Neural cell (in vitro differentiated cells): ENCODE measurements at regions not wholly inside any gene's neighbourhood (a gene's known extent, or its start where the extent isn't known, plus 50 kb on each side); places are given as distances from the start of the nearest gene placed in this dataset.

Experiments
- H2AFZ ChIP-seq: fragments of 200-600, 300-800 bp; sonication (generic), shearing (Covaris generic); 2 replicates; pipeline ENCODE4 v1.6.0; 2014; ENCODE audit warnings: low read depth, mild to moderate bottlenecking, antibody characterized with exemption, low read length, moderate library complexity
- H3F3A ChIP-seq: fragments of 200-600 bp; shearing (Covaris generic); 2 replicates; pipeline ENCODE4 v1.6.1; 2016; ENCODE audit warnings: mild to moderate bottlenecking, moderate library complexity, mixed read lengths, antibody characterized with exemption, low read length; ENCODE audit not compliant: insufficient read depth, poor library complexity, severe bottlenecking
- H3K27ac ChIP-seq: fragments of 200-600, 300-800 bp; sonication (generic), shearing (Covaris generic); 2 replicates; pipeline ENCODE4 v1.5.1; 2014; ENCODE audit warnings: mild to moderate bottlenecking, low read length, moderate library complexity
- H3K27me3 ChIP-seq: fragments of 300-800, 200-600 bp; sonication (generic), shearing (Covaris generic); 2 replicates; pipeline ENCODE4 v1.6.0; 2014; ENCODE audit warnings: mild to moderate bottlenecking, low read depth, low read length, moderate library complexity; ENCODE audit not compliant: insufficient read depth
- H3K36me3 ChIP-seq: fragments of 300-800, 200-600 bp; sonication (generic), shearing (Covaris generic); 2 replicates; pipeline ENCODE4 v1.5.1; 2014; ENCODE audit warnings: mild to moderate bottlenecking, antibody characterized with exemption, low read length, moderate library complexity; ENCODE audit not compliant: insufficient read depth
- H3K4me2 ChIP-seq: fragments of 300-800, 200-600 bp; sonication (generic), shearing (Covaris generic); 2 replicates; pipeline ENCODE4 v1.6.0; 2014; ENCODE audit warnings: mild to moderate bottlenecking, low read length
- H3K4me3 ChIP-seq: fragments of 300-800, 200-600 bp; sonication (generic), shearing (Covaris generic); 2 replicates; pipeline ENCODE4 v1.5.1; 2014; ENCODE audit warnings: mild to moderate bottlenecking, low read length, moderate library complexity
- H3K79me2 ChIP-seq: fragments of 200-600 bp; shearing (Covaris generic); replicated peaks from 2 replicates; pipeline ENCODE4 v1.6.0; 2014; ENCODE audit warnings: mild to moderate bottlenecking, low read length, moderate library complexity; ENCODE audit not compliant: insufficient read depth
- H3K9ac ChIP-seq: fragments of 300-800, 200-600 bp; sonication (generic), shearing (Covaris generic); 2 replicates; pipeline ENCODE4 v1.6.1; 2016; ENCODE audit warnings: mild to moderate bottlenecking, low read length, mixed read lengths
- H3K9me2 ChIP-seq: fragments of 200-600 bp; shearing (Covaris generic); 2 replicates; pipeline ENCODE4 v1.6.1; 2016; ENCODE audit warnings: mild to moderate bottlenecking, low read length, mixed read lengths; ENCODE audit not compliant: insufficient read depth
- H3K9me3 ChIP-seq: fragments of 200-600, 300-800 bp; sonication (generic), shearing (Covaris generic); 2 replicates; pipeline ENCODE4 v1.6.1; 2016; ENCODE audit warnings: mild to moderate bottlenecking, mixed run types, low read length, moderate library complexity, mixed read lengths
- H4K20me1 ChIP-seq: fragments of 200-600 bp; shearing (Covaris generic); 2 replicates; pipeline ENCODE4 v1.6.1; 2016; ENCODE audit warnings: mild to moderate bottlenecking, mixed run types; ENCODE audit not compliant: insufficient read depth
- CTCF ChIP-seq: fragments of 450-650 bp; IDR thresholded peaks from 2 replicates; pipeline ENCODE4 v1.5.1; 2014; ENCODE audit warnings: antibody characterized with exemption, mild to moderate bottlenecking, moderate library complexity; ENCODE audit not compliant: poor library complexity, severe bottlenecking
- EP300 ChIP-seq: fragments of 450-650 bp; conservative IDR thresholded peaks from 2 replicates; pipeline ENCODE4 v1.6.1; 2014; ENCODE audit warnings: antibody characterized with exemption, mild to moderate bottlenecking, moderate library complexity; ENCODE audit not compliant: poor library complexity, severe bottlenecking
- EZH2 ChIP-seq: fragments of 200-600, 300-800 bp; shearing (Covaris generic), sonication (generic); IDR thresholded peaks from 2 replicates; pipeline ENCODE4 v1.6.1; 2014; ENCODE audit warnings: antibody characterized with exemption, low read length, borderline replicate concordance, mild to moderate bottlenecking; ENCODE audit not compliant: insufficient read depth, poor library complexity, severe bottlenecking
- MXI1 ChIP-seq: fragments of 450-650 bp; conservative IDR thresholded peaks from 2 replicates; pipeline ENCODE4 v1.6.1; 2014; ENCODE audit warnings: antibody characterized with exemption, mild to moderate bottlenecking; ENCODE audit not compliant: poor library complexity, severe bottlenecking
- POLR2AphosphoS5 ChIP-seq: IDR thresholded peaks from 2 replicates; pipeline ENCODE4 v1.6.1; 2012
- RAD21 ChIP-seq: fragments of 450-650 bp; conservative IDR thresholded peaks from 2 replicates; pipeline ENCODE4 v1.6.1; 2014; ENCODE audit warnings: antibody characterized with exemption, mild to moderate bottlenecking, moderate library complexity
- REST ChIP-seq: IDR thresholded peaks from 2 replicates; pipeline ENCODE4 v1.6.1; 2012; ENCODE audit warnings: borderline replicate concordance
- SMC3 ChIP-seq: fragments of 450-650 bp; conservative IDR thresholded peaks from 2 replicates; pipeline ENCODE4 v1.6.1; 2014; ENCODE audit warnings: antibody characterized with exemption, mild to moderate bottlenecking, moderate library complexity; ENCODE audit not compliant: poor library complexity
- TAF1 ChIP-seq: IDR thresholded peaks from 2 replicates; pipeline ENCODE4 v1.6.1; 2012; ENCODE audit warnings: low read depth

GRCh38 chr13:74464670-74465069, 330.5 kb upstream of the KLF12 start:
- H3K9me3 ChIP-seq, result no peaks in the 10 kb centered on the region
- H3K27ac ChIP-seq, result no peak overlapping the region
- no peaks in the 10 kb centered on the region for H3K36me3 ChIP-seq
- H2AFZ ChIP-seq, result no peak overlapping the region
- no peak for TF ChIP-seq RAD21
- no peak for TF ChIP-seq REST
- no peak for TF ChIP-seq TAF1
- TF ChIP-seq EP300, result no peak
- no peak for TF ChIP-seq CTCF
- TF ChIP-seq SMC3, result no peak
- no peak for TF ChIP-seq EZH2
- TF ChIP-seq MXI1, result no peak
- no peak for TF ChIP-seq POLR2AphosphoS5
- H3K27me3 ChIP-seq, result no peaks in the 10 kb centered on the region
- no peak overlapping the region for H3K4me3 ChIP-seq
- H3F3A ChIP-seq, result no peaks in the 10 kb centered on the region
- H4K20me1 ChIP-seq, result no peaks in the 10 kb centered on the region
- H3K4me2 ChIP-seq, result no peak overlapping the region
- H3K79me2 ChIP-seq, result no peaks in the 10 kb centered on the region
- no peaks in the 10 kb centered on the region for H3K9me2 ChIP-seq
- no peak overlapping the region for H3K9ac ChIP-seq

- Histone ChIP-seq H3K9me2 (no peaks in the 10 kb centered on the region), H3K4me2 (no peak overlapping the region)
Observed at GRCh38 chr13:74461011-74461410, 326.8 kb upstream of the KLF12 start.

More at GRCh38 chr13:74461011-74461410, 326.8 kb upstream of the KLF12 start:
- Histone ChIP-seq H3K4me3 (no peak overlapping the region), H4K20me1 (no peaks in the 10 kb centered on the region), H3K79me2 (no peaks in the 10 kb centered on the region), H3K9me3 (no peaks in the 10 kb centered on the region), H2AFZ (no peak overlapping the region), H3K9ac (no peak overlapping the region), H3K27me3 (no peaks in the 10 kb centered on the region), H3F3A (no peaks in the 10 kb centered on the region), H3K27ac (no peak overlapping the region), H3K36me3 (no peaks in the 10 kb centered on the region)
- TF ChIP-seq EZH2, result no peak
- no peak for TF ChIP-seq POLR2AphosphoS5
- TF ChIP-seq CTCF, result no peak
- no peak for TF ChIP-seq EP300
- no peak for TF ChIP-seq RAD21
- TF ChIP-seq TAF1, result no peak
- no peak for TF ChIP-seq REST
- TF ChIP-seq MXI1, result no peak
- TF ChIP-seq SMC3, result no peak
